GM21515 (cell line): ENCODE measurements at regions not wholly inside any gene's neighbourhood (a gene's known extent, or its start where the extent isn't known, plus 50 kb on each side); places are given as distances from the start of the nearest gene placed in this dataset.

ENCODE experiments used
- ATAC-seq: cut with Tn5 transposase; IDR thresholded peaks from one replicate; pipeline ENCODE4 v1.9.1; 2021; ENCODE audit not compliant: unreplicated experiment

- no peak for ATAC-seq
Observed at GRCh38 chr13:69579351-69579750, 528.3 kb upstream of the ATXN8OS start.

- no peak for ATAC-seq
Observed at GRCh38 chr13:69571606-69572323, 535.9 kb upstream of the ATXN8OS start.

GRCh38 chr13:69567514-69567913, 540.1 kb upstream of the ATXN8OS start:
- ATAC-seq: no peak

- ATAC-seq: no peak
Observed at GRCh38 chr13:69566104-69566716, 541.4 kb upstream of the ATXN8OS start.

- peak; percentile 68 for ATAC-seq
Observed at GRCh38 chr13:69565334-69565733, 542.3 kb upstream of the ATXN8OS start.

GRCh38 chr13:69556540-69557196, 551.0 kb upstream of the ATXN8OS start:
- no peak for ATAC-seq

GRCh38 chr13:69553976-69554375, 553.6 kb upstream of the ATXN8OS start:
- ATAC-seq: no peak

- ATAC-seq: no peak
Observed at GRCh38 chr13:69551193-69551592, 556.4 kb upstream of the ATXN8OS start.

GRCh38 chr13:69547780-69548179, 559.8 kb upstream of the ATXN8OS start:
- no peak for ATAC-seq

GRCh38 chr13:69545551-69545950, 562.1 kb upstream of the ATXN8OS start:
- ATAC-seq: no peak

- no peak for ATAC-seq
Observed at GRCh38 chr13:69524459-69525150, 583.0 kb upstream of the ATXN8OS start.

- ATAC-seq: no peak
Observed at GRCh38 chr13:69496981-69497380, 610.6 kb upstream of the ATXN8OS start.

- ATAC-seq: no peak
Observed at GRCh38 chr13:69495096-69495495, 612.5 kb upstream of the ATXN8OS start.

- ATAC-seq: no peak
Observed at GRCh38 chr13:69487576-69487975, 620.0 kb upstream of the ATXN8OS start.

- ATAC-seq: no peak
Observed at GRCh38 chr13:69485991-69486592, 621.5 kb upstream of the ATXN8OS start.

- ATAC-seq: no peak
Observed at GRCh38 chr13:69477451-69477850, 630.2 kb upstream of the ATXN8OS start.

- ATAC-seq: no peak
Observed at GRCh38 chr13:69474011-69474685, 633.5 kb upstream of the ATXN8OS start.

- no peak for ATAC-seq
Observed at GRCh38 chr13:69468624-69469023, 639.0 kb upstream of the ATXN8OS start.

- ATAC-seq: no peak
Observed at GRCh38 chr13:69461397-69461796, 646.2 kb upstream of the ATXN8OS start.

- ATAC-seq: no peak
Observed at GRCh38 chr13:69459346-69459745, 648.3 kb upstream of the ATXN8OS start.

GRCh38 chr13:69458013-69458412, 649.6 kb upstream of the ATXN8OS start:
- no peak for ATAC-seq
